ENCODE measurements at regions not wholly inside any gene's neighbourhood (a gene's known extent, or its start where the extent isn't known, plus 50 kb on each side); places are given as distances from the start of the nearest gene placed in this dataset.

DNA sequence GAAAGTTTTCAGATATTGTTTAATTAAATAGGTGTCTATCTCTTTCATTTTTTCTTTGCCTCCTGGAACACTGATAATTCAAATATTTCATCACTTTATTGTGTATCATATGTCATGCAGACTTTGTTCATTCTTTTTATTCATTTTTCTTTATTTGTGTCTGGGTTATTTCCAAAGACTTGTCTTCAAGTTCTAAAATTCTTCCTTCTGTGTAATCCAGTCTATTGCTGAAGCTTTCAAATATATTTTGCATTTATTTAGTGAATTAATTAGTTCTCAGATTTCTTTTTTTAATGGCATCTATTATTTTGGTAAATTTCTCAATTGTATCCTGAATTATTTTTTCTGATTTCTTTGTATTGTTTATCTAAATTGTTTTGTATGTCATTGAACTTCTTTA lies 70.1 kb downstream of the ZNF330 start:
- ATAC-seq, result no peak
- DNase-seq, result no peak
- Mint-ChIP-seq H3K36me3 (no peaks in the 10 kb centered on the region), H3K4me3 (no peak overlapping the region), H3K27ac (no peak overlapping the region), H3K9me3 (ENCODE audit: low read depth) (peaks cover 7% of the 10 kb centered on the region), H3K4me1 (no peaks in the 10 kb centered on the region), H3K27me3 (peaks cover 28% of the 10 kb centered on the region)
- CTCF ChIA-PET, result no interaction called here

DNA sequence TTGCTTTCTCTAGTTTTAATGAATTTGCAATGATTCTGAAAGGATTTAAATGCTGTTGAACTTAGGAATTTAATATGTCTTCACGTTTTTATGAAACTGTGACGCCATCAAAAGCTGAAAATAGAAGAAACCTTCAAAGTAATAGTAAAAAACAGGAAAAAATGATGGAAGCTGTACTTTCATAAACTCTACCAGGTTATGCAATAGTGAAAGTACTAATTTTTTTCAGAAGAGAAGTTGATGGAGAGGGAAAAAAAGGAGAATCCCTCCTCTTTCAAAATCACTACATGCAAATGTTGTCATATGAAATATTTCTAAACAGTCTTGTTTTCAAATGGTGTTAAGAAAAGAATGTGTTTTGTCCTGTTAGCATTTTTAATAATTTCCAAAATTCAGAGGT lies 73.6 kb downstream of the ZNF330 start:
- Mint-ChIP-seq H3K4me1 (no peaks in the 10 kb centered on the region), H3K27ac (no peak overlapping the region), H3K27me3 (peaks cover 10% of the 10 kb centered on the region), H3K9me3 (ENCODE audit: low read depth) (peaks cover 7% of the 10 kb centered on the region), H3K4me3 (no peak overlapping the region), H3K36me3 (no peaks in the 10 kb centered on the region)
- CTCF ChIA-PET, result no interaction called here
- no peak for DNase-seq
- ATAC-seq, result no peak

- peaks cover 4% of the 10 kb centered on the region for H3K4me1 Mint-ChIP-seq
- H3K4me3 Mint-ChIP-seq, result no peak overlapping the region
- H3K9me3 Mint-ChIP-seq (ENCODE audit: low read depth), result no peaks in the 10 kb centered on the region
- DNase-seq (no peak), ATAC-seq (no peak)
- CTCF ChIA-PET, result no interaction called here
- no peak overlapping the region for H3K27ac Mint-ChIP-seq
- peaks cover 5% of the 10 kb centered on the region for H3K27me3 Mint-ChIP-seq
- no peaks in the 10 kb centered on the region for H3K36me3 Mint-ChIP-seq
Observed at GRCh38 chr4:141301216-141301615, 80.5 kb downstream of the ZNF330 start.

DNA sequence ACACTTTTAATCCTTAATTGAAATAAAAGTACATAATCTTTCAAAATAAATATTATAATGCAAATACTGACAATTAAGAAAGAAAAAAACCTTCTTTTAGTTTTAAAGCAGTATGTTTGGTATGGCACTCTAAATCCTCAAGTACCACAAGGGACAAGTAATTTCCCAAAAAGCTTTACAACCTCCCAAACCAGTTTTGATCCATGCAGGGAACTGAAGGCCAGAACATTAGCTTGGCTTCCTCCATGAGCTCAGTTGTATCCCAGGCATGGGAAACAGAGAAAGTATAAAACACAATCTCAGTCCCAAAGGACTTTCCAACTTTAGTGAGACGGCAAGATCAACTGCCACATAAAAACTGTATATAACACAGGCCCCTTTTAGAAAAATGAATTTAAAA lies 82.2 kb downstream of the ZNF330 start:
- Mint-ChIP-seq H3K4me3 (no peak overlapping the region), H3K4me1 (peaks cover 14% of the 10 kb centered on the region), H3K9me3 (ENCODE audit: low read depth) (no peaks in the 10 kb centered on the region), H3K27ac (no peak overlapping the region), H3K27me3 (peaks cover 5% of the 10 kb centered on the region), H3K36me3 (no peaks in the 10 kb centered on the region)
- ATAC-seq, result no peak
- CTCF ChIA-PET, result no interaction called here
- DNase-seq, result no peak

GRCh38 chr4:141304346-141304745 lies 83.7 kb downstream of the ZNF330 start:
- Mint-ChIP-seq H3K4me3 (no peak overlapping the region), H3K36me3 (no peaks in the 10 kb centered on the region), H3K27me3 (peaks cover 7% of the 10 kb centered on the region), H3K4me1 (peaks cover 16% of the 10 kb centered on the region), H3K9me3 (ENCODE audit: low read depth) (no peaks in the 10 kb centered on the region), H3K27ac (no peak overlapping the region)
- no peak for DNase-seq
- ATAC-seq, result no peak
- CTCF ChIA-PET, result no interaction called here

DNA sequence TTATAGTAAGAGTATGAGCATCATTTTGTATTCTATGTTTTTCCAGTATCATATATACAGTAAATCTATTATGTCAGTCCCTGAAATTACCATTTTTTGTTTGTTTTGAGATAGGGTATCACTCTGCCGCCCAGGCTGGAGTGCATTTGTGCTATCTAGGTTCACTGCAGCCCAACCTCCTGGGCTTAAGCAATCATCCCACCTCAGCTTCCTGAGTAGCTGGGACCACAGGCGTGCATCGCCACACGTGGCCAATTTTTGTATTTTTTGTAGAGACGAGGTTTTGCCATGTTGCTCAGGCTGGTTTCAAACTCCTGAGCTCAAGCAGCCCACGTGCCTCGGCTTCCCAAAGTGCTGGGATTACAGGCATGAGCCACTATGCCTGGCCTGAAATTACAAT lies 85.6 kb downstream of the ZNF330 start:
- H3K9me3 Mint-ChIP-seq (ENCODE audit: low read depth), result no peaks in the 10 kb centered on the region
- H3K4me3 Mint-ChIP-seq, result no peak overlapping the region
- peaks cover 7% of the 10 kb centered on the region for H3K27me3 Mint-ChIP-seq
- no peaks in the 10 kb centered on the region for H3K36me3 Mint-ChIP-seq
- ATAC-seq, result no peak
- CTCF ChIA-PET, result interaction anchor here (0.6 to 1.8 kb wide), 4 partner anchors 52 to 1541 kb away, joined by 3 to 6 read pairs (median 3); no protein-coding TSS in a partner anchor
- H3K4me1 Mint-ChIP-seq, result peaks cover 16% of the 10 kb centered on the region
- no peak overlapping the region for H3K27ac Mint-ChIP-seq
- DNase-seq, result no peak

GRCh38 chr4:141307241-141307689 lies 86.6 kb downstream of the ZNF330 start:
- Mint-ChIP-seq H3K4me3 (no peak overlapping the region), H3K27me3 (peaks cover 11% of the 10 kb centered on the region), H3K4me1 (peaks cover 16% of the 10 kb centered on the region), H3K27ac (no peak overlapping the region), H3K36me3 (no peaks in the 10 kb centered on the region), H3K9me3 (ENCODE audit: low read depth) (no peaks in the 10 kb centered on the region)
- peak; percentile 95 for DNase-seq
- peak; percentile 96 for ATAC-seq
- CTCF ChIA-PET, result interaction anchor here (0.6 to 1.1 kb wide), 4 partner anchors 8 to 1526 kb away, joined by 3 read pairs; no protein-coding TSS in a partner anchor

DNA sequence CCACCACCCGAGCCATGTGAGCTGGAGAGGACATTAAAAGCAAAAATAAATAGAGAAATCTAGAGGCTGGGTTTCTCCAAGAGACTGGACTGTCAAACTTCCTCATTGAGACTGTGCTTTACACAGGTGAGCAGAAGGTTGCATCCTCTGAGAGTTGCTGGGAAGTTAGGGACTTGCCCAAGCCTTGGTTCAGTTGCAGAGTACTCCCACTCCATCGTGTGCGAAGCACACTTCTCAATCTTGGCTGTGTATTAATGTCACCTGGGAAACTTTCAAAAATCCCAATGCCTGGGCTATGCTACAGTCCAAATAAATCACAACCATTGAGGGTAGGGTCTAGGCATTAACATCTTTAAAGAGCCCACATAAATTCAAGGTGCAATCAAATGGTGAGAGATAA lies 89.2 kb downstream of the ZNF330 start:
- no peaks in the 10 kb centered on the region for H3K9me3 Mint-ChIP-seq (ENCODE audit: low read depth)
- H3K27me3 Mint-ChIP-seq, result peaks cover 20% of the 10 kb centered on the region
- ATAC-seq (no peak), DNase-seq (no peak)
- CTCF ChIA-PET, result no interaction called here
- H3K4me1 Mint-ChIP-seq, result peaks cover 15% of the 10 kb centered on the region
- H3K27ac Mint-ChIP-seq, result no peak overlapping the region
- H3K36me3 Mint-ChIP-seq, result no peaks in the 10 kb centered on the region
- no peak overlapping the region for H3K4me3 Mint-ChIP-seq

- DNase-seq (no peak), ATAC-seq (no peak)
- CTCF ChIA-PET, result no interaction called here
- H3K4me1 Mint-ChIP-seq, result peaks cover 10% of the 10 kb centered on the region
- H3K27ac Mint-ChIP-seq, result no peak overlapping the region
- H3K27me3 Mint-ChIP-seq, result peaks cover 19% of the 10 kb centered on the region
- H3K9me3 Mint-ChIP-seq (ENCODE audit: low read depth), result no peaks in the 10 kb centered on the region
- H3K4me3 Mint-ChIP-seq, result no peak overlapping the region
- H3K36me3 Mint-ChIP-seq, result no peaks in the 10 kb centered on the region
Observed at GRCh38 chr4:141311246-141312204, 90.8 kb downstream of the ZNF330 start.

DNA sequence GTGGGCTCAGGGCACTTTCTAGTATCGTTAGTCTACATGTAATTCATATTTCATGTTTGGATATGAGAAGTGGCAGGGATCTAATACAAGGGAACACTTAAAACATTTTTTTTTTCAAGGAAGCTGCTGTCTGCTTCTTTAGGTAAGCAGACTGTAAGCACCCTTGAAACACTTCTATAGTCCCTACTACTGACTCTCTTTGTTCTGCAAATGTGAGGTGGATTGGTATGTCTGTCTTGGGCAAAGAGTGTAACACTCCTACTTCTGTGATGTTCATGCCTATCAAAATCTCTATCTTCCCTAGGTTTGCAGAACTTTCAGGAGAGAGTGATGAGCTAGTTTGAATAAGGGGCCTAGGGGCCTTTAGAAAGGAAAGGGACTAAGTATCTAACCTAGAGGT lies 93.9 kb downstream of the ZNF330 start:
- Mint-ChIP-seq H3K4me3 (no peak overlapping the region), H3K9me3 (ENCODE audit: low read depth) (no peaks in the 10 kb centered on the region), H3K4me1 (no peaks in the 10 kb centered on the region), H3K36me3 (no peaks in the 10 kb centered on the region), H3K27me3 (peaks cover 34% of the 10 kb centered on the region), H3K27ac (no peak overlapping the region)
- CTCF ChIA-PET, result interaction anchor here (1.7 kb wide), 1 partner anchor 9 kb away, joined by 6 read pairs; no protein-coding TSS in a partner anchor
- ATAC-seq (no peak), DNase-seq (no peak)

- CTCF ChIA-PET, result no interaction called here
- no peak overlapping the region for H3K27ac Mint-ChIP-seq
- ATAC-seq (no peak), DNase-seq (no peak)
- no peak overlapping the region for H3K4me3 Mint-ChIP-seq
- peaks cover 1% of the 10 kb centered on the region for H3K4me1 Mint-ChIP-seq
- H3K9me3 Mint-ChIP-seq (ENCODE audit: low read depth), result no peaks in the 10 kb centered on the region
- H3K27me3 Mint-ChIP-seq, result peaks cover 51% of the 10 kb centered on the region
- H3K36me3 Mint-ChIP-seq, result no peaks in the 10 kb centered on the region
Observed at GRCh38 chr4:141328560-141329173, 108.0 kb downstream of the ZNF330 start.

DNA sequence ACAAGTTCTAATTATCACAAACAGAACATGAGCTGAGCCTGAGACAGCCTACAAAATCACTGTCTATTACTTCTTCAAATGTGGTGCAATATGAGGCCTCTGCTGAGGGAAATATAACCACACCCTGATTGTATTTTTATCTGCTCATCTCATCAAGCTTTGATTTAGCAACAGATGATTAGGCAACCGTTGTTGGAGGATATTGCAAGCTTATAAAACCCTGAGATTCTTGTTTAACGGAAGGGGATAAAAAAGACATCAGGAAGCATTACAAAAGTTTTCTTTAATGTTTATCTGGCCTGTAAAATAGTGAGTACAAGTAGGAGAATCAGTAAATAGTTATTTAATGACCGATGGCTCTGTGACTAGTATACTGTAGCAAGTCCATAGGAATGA lies 108.5 kb downstream of the ZNF330 start:
- no peak overlapping the region for H3K27ac Mint-ChIP-seq
- H3K4me3 Mint-ChIP-seq, result no peak overlapping the region
- ATAC-seq (no peak), DNase-seq (no peak)
- H3K36me3 Mint-ChIP-seq, result no peaks in the 10 kb centered on the region
- CTCF ChIA-PET, result no interaction called here
- H3K4me1 Mint-ChIP-seq, result peaks cover 1% of the 10 kb centered on the region
- H3K9me3 Mint-ChIP-seq (ENCODE audit: low read depth), result no peaks in the 10 kb centered on the region
- peaks cover 53% of the 10 kb centered on the region for H3K27me3 Mint-ChIP-seq

- DNase-seq (no peak), ATAC-seq (no peak)
- H3K36me3 Mint-ChIP-seq, result no peaks in the 10 kb centered on the region
- H3K9me3 Mint-ChIP-seq (ENCODE audit: low read depth), result no peaks in the 10 kb centered on the region
- peaks cover 1% of the 10 kb centered on the region for H3K4me1 Mint-ChIP-seq
- no peak overlapping the region for H3K27ac Mint-ChIP-seq
- CTCF ChIA-PET, result interaction anchor here (0.6 kb wide), 1 partner anchor 19 kb away, joined by 4 read pairs; no protein-coding TSS in a partner anchor
- H3K27me3 Mint-ChIP-seq, result peaks cover 64% of the 10 kb centered on the region
- no peak overlapping the region for H3K4me3 Mint-ChIP-seq
Observed at GRCh38 chr4:141330616-141331015, 109.9 kb downstream of the ZNF330 start.

Measured in activated CD8-positive, alpha-beta memory T cell treated with anti-CD3 and anti-CD28 coated beads, Interleukin-2, amount 10 ng/mL, durations not matched to agents 7 days and 5 days (primary cell).